Stomach (tissue), 4 donors: ENCODE measurements at regions not wholly inside any gene's neighbourhood (a gene's known extent, or its start where the extent isn't known, plus 50 kb on each side); places are given as distances from the start of the nearest gene placed in this dataset.

ENCODE experiments used
- CTCF ChIP-seq, 7 experiments: fragments of 450-650 bp in 4 of 7; fragments of 200-600 bp in 3 of 7; sonication (generic) in 3 of 7; IDR thresholded peaks; one replicate each; pipeline ENCODE4 v1.5.1; 2016 to 2019; ENCODE audit warnings: antibody characterized with exemption in 7 of 7, control low read depth in 2 of 7, mild to moderate bottlenecking in 1 of 7
- EP300 ChIP-seq: sonication (generic); formaldehyde crosslinking; IDR thresholded peaks from one replicate; pipeline ENCODE4 v1.6.1; 2017; ENCODE audit warnings: antibody characterized with exemption
- POLR2A ChIP-seq, 4 donors: fragments of 450-650 bp; IDR thresholded peaks; one replicate each; pipeline ENCODE4 v1.6.1; 2016; ENCODE audit warnings: antibody characterized with exemption in 4 of 4, control low read depth in 2 of 4, mild to moderate bottlenecking in 1 of 4, moderate library complexity in 1 of 4

GRCh38 chr18:41009926-41010325, 945.1 kb upstream of the PIK3C3 start:
- TF ChIP-seq EP300 (no peak), CTCF (IDR thresholded peaks at IDR 0.05) (no peak), POLR2A (IDR thresholded peaks at IDR 0.05) (no peak)
